A549 (cell line): ENCODE measurements at regions not wholly inside any gene's neighbourhood (a gene's known extent, or its start where the extent isn't known, plus 50 kb on each side); places are given as distances from the start of the nearest gene placed in this dataset.

ENCODE experiments used
- ATAC-seq, 2 experiments: fragments of 200-7000 bp in 1 of 2; fragments of >200 bp in 1 of 2; cut with Nextera tagmentation in 1 of 2; cut with Tn5 transposase in 1 of 2; 3 replicates each; pipeline versions ENCODE4 v1.8.0 to v1.9.1; 2018 to 2020; ENCODE audit warnings: mild to moderate bottlenecking in 1 of 2, moderate library complexity in 1 of 2
- CTCF ChIA-PET: fragments of 300-600 bp; sonication (Branson Sonifier 250); formaldehyde crosslinking; extraction: SDS; loops from one replicate; lab custom pipeline; 2021; ENCODE audit warnings: antibody characterized with exemption, inconsistent platforms; lab: Yijun Ruan, JAX
- POLR2A ChIA-PET: fragments of 350-600 bp; formaldehyde crosslinking; extraction: SDS; loops from one replicate; lab custom pipeline; 2021; ENCODE audit warnings: antibody characterized with exemption, inconsistent platforms; lab: Yijun Ruan, JAX
- DNase-seq, 2 experiments: peaks; one replicate each; pipeline versions ENCODE4 v3.0.0 to v3.0.0-alpha.2; 2011 to 2016; ENCODE audit warnings: low read depth in 1 of 2, low spot score in 1 of 2
- FAIRE-seq: peaks from 2 replicates; lab custom pipeline; 2011; peaks lifted over from hg19 to GRCh38; lab: Jason Lieb, UNC
- H3K27ac ChIP-seq, 2 experiments: fragments of >200 bp; sonication (Bioruptor Twin); formaldehyde crosslinking; 3 replicates each; pipeline ENCODE4 v1.5.1; 2016 to 2017
- H3K4me1 ChIP-seq: fragments of >200 bp; sonication (Bioruptor Twin); formaldehyde crosslinking; 3 replicates; pipeline ENCODE4 v1.6.1; 2016
- H3K4me2 ChIP-seq: fragments of >200 bp; sonication (Bioruptor Twin); formaldehyde crosslinking; 3 replicates; pipeline ENCODE4 v1.6.1; 2016
- H3K4me3 ChIP-seq: fragments of >200 bp; sonication (Bioruptor Twin); formaldehyde crosslinking; 3 replicates; pipeline ENCODE4 v1.5.1; 2016
- H3K9me3 ChIP-seq: fragments of >200 bp; sonication (Bioruptor Twin); formaldehyde crosslinking; 3 replicates; pipeline ENCODE4 v1.6.1; 2016
- BHLHE40 ChIP-seq: IDR thresholded peaks from 2 replicates; pipeline ENCODE4 v1.6.1; 2012; ENCODE audit warnings: low read depth, low read length, inconsistent platforms
- EHF ChIP-seq: fragments of 250-450 bp; sonication (Bioruptor Pico); IDR thresholded peaks from 2 replicates; pipeline ENCODE4 v1.5.0; 2020; ENCODE audit warnings: mild to moderate bottlenecking
- ESRRA ChIP-seq: fragments of 150-350 bp; IDR thresholded peaks from 2 replicates; pipeline ENCODE4 v1.6.1; 2014; ENCODE audit warnings: mild to moderate bottlenecking, low read length, borderline replicate concordance
- HEYL ChIP-seq: fragments of 250-450 bp; sonication (Bioruptor Pico); IDR thresholded peaks from 2 replicates; pipeline ENCODE4 v1.8.0; 2021; ENCODE audit warnings: mild to moderate bottlenecking, moderate library complexity
- HOXB5 ChIP-seq: fragments of 250-450 bp; sonication (Bioruptor Pico); IDR thresholded peaks from 2 replicates; pipeline ENCODE4 v1.5.0; 2020; ENCODE audit warnings: mild to moderate bottlenecking, moderate library complexity
- JUN ChIP-seq, 2 experiments: fragments of >200 bp; sonication (Bioruptor Twin); formaldehyde crosslinking; IDR thresholded peaks; 2 replicates in 1 of 2; 3 replicates in 1 of 2; pipeline ENCODE4 v1.6.1; 2016 to 2017
- JUNB ChIP-seq: fragments of >200 bp; sonication (Bioruptor Twin); formaldehyde crosslinking; IDR thresholded peaks from 2 replicates; pipeline ENCODE4 v1.6.1; 2016
- MAZ ChIP-seq: fragments of 150-350 bp; IDR thresholded peaks from 2 replicates; pipeline ENCODE4 v1.6.1; 2014; ENCODE audit warnings: antibody characterized with exemption, low read depth, low read length, borderline replicate concordance
- RCOR1 ChIP-seq: fragments of 150-350 bp; IDR thresholded peaks from 2 replicates; pipeline ENCODE4 v1.6.1; 2014; ENCODE audit warnings: antibody characterized with exemption, low read length, low read depth
- SMC3 ChIP-seq: fragments of >200 bp; sonication (Bioruptor Twin); formaldehyde crosslinking; IDR thresholded peaks from 3 replicates; pipeline ENCODE4 v1.6.1; 2018; ENCODE audit warnings: inconsistent platforms
- TFCP2L1 ChIP-seq: fragments of 250-450 bp; sonication (Bioruptor Pico); IDR thresholded peaks from 2 replicates; pipeline ENCODE4 v1.5.0; 2021; ENCODE audit warnings: mild to moderate bottlenecking
- ZFP36 ChIP-seq: fragments of 450-650 bp; IDR thresholded peaks from 2 replicates; pipeline ENCODE4 v1.6.1; 2014; ENCODE audit warnings: borderline replicate concordance; ENCODE audit not compliant: partially characterized antibody
- ZSCAN20 ChIP-seq: fragments of 250-450 bp; sonication (Bioruptor Pico); IDR thresholded peaks from 2 replicates; pipeline ENCODE4 v1.8.0; 2022; ENCODE audit warnings: mild to moderate bottlenecking, moderate library complexity
- WGBS: methylation state at CpG from one replicate; pipeline ENCODE4 v1.1.6; 2017; ENCODE audit errors: missing lambda C conversion rate; 5-methylcytosine and 5-hydroxymethylcytosine counted together
- TF ChIP-seq, protein P1 (sequence below): fragments of >200 bp; sonication (Bioruptor Twin); formaldehyde crosslinking; IDR thresholded peaks from 2 replicates; pipeline ENCODE4 v1.6.1; 2016
- TF ChIP-seq, protein P2 (sequence below): IDR thresholded peaks from 2 replicates; pipeline ENCODE4 v1.6.1; 2012
- TF ChIP-seq, protein P3 (sequence below): fragments of 250-450 bp; sonication (Bioruptor Pico); IDR thresholded peaks from 2 replicates; pipeline ENCODE4 v1.5.0; 2021; ENCODE audit warnings: mild to moderate bottlenecking, moderate library complexity, borderline replicate concordance
- TF ChIP-seq, protein P4 (sequence below): fragments of >200 bp; sonication (Bioruptor Twin); formaldehyde crosslinking; IDR thresholded peaks from 3 replicates; pipeline ENCODE4 v1.6.1; 2016
- TF ChIP-seq, protein P5 (sequence below): fragments of 450-650 bp; IDR thresholded peaks from 2 replicates; pipeline ENCODE4 v1.6.1; 2014; ENCODE audit warnings: antibody characterized with exemption

DNA sequence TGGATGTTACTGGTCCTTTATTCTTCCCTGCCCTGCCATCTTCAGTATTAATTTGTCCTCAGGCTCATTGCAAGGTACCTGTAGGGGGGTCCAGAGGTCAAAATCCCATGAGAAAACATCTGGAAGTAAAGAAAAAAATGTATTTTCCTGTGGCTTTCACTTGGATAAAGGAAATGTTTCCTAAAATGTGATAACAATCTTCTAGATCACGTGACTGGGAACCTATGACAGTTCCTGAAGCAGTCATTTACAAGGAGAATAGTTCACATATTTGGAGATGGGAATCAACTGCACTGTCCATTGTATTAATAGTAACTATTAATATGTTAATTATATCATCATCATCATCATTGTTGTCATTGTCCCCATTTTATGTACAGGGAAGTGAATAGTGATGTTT lies 915.1 kb upstream of the EEF2KMT start:
- ChIA-PET CTCF (interaction anchor here (0.7 to 0.8 kb wide), 2 partner anchors 194 to 630 kb away, joined by 3 read pairs; no protein-coding TSS in a partner anchor), POLR2A (no interaction called here)
- Histone ChIP-seq H3K4me2 (no peak overlapping the region), H3K27ac (no peak overlapping the region), H3K4me3 (no peak overlapping the region), H3K4me1 (no peaks in the 10 kb centered on the region), H3K9me3 (no peaks in the 10 kb centered on the region)
- WGBS: 0% methylated on average over 1 of the region's 1 CpG
- TF ChIP-seq, protein P1, sequence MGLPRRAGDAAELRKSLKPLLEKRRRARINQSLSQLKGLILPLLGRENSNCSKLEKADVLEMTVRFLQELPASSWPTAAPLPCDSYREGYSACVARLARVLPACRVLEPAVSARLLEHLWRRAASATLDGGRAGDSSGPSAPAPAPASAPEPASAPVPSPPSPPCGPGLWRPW: no peak
- TF ChIP-seq, protein P2, sequence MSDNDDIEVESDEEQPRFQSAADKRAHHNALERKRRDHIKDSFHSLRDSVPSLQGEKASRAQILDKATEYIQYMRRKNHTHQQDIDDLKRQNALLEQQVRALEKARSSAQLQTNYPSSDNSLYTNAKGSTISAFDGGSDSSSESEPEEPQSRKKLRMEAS: no peak
- DNase-seq: no peak
- FAIRE-seq: no peak
- no peak for ATAC-seq

DNA sequence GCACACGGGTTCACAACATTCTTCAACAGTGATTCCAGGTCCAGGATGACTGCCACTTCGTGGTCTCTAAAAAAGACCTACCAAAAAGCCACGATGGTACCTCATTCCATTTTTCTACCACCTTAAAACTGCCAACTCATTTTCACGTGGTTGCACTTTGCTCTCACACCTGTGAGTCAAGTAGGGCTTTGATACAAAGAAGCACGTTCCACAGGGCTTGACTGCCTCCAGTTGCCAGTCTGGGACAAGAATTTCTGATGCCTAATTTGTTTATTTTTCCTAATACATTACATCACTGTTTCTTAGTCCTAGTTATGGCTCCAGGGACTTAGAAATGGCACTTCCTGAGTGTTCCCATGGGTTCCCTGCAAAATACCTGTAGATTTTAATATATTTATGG lies 911.6 kb upstream of the EEF2KMT start:
- ChIA-PET CTCF (no interaction called here), POLR2A (no interaction called here)
- 3% methylated on average over 5 of the region's 5 CpGs for WGBS
- Histone ChIP-seq H3K4me3 (no peak overlapping the region), H3K4me1 (no peaks in the 10 kb centered on the region), H3K4me2 (no peak overlapping the region), H3K9me3 (no peaks in the 10 kb centered on the region), H3K27ac (no peak overlapping the region)
- ATAC-seq (no peak), FAIRE-seq (no peak), DNase-seq (no peak)
- TF ChIP-seq JUNB: no peak
- no peak for TF ChIP-seq ZFP36
- no peak for TF ChIP-seq RCOR1
- TF ChIP-seq, protein P3, sequence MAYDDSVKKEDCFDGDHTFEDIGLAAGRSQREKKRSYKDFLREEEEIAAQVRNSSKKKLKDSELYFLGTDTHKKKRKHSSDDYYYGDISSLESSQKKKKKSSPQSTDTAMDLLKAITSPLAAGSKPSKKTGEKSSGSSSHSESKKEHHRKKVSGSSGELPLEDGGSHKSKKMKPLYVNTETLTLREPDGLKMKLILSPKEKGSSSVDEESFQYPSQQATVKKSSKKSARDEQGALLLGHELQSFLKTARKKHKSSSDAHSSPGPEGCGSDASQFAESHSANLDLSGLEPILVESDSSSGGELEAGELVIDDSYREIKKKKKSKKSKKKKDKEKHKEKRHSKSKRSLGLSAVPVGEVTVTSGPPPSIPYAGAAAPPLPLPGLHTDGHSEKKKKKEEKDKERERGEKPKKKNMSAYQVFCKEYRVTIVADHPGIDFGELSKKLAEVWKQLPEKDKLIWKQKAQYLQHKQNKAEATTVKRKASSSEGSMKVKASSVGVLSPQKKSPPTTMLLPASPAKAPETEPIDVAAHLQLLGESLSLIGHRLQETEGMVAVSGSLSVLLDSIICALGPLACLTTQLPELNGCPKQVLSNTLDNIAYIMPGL: no peak
- TF ChIP-seq ZSCAN20 (CRISPR knock-in tag): no peak
- TF ChIP-seq TFCP2L1: no peak
- no peak for TF ChIP-seq MAZ
- no peak for TF ChIP-seq SMC3
- TF ChIP-seq, protein P1: no peak

DNA sequence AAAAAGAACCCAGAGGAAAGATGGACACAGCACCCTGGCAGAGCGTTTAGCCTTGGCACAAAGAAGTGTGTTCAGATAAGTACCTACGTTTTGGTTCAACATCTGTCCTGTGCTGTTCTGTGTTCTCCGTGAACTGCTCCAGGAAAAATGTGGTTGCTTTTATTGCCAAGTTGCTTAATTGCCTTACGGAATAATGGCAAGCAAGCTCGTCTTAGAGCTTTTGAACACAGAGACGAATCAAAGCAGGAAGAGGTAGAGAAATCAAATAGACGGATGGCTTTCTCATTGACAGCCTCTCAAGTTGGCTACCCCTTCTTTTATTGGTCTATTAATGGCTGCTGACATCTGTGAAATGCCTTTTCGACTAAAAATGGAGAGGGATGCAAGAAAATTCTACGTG lies 911.1 kb upstream of the EEF2KMT start:
- Histone ChIP-seq H3K4me1 (no peaks in the 10 kb centered on the region), H3K4me3 (no peak overlapping the region), H3K9me3 (no peaks in the 10 kb centered on the region), H3K27ac (no peak overlapping the region), H3K4me2 (no peak overlapping the region)
- POLR2A ChIA-PET: no interaction called here
- CTCF ChIA-PET: interaction anchor here (1.4 kb wide), 1 partner anchor 8 kb away, joined by 4 read pairs; no protein-coding TSS in a partner anchor
- ATAC-seq (no peak), DNase-seq (no peak), FAIRE-seq (no peak)
- TF ChIP-seq, protein P4, sequence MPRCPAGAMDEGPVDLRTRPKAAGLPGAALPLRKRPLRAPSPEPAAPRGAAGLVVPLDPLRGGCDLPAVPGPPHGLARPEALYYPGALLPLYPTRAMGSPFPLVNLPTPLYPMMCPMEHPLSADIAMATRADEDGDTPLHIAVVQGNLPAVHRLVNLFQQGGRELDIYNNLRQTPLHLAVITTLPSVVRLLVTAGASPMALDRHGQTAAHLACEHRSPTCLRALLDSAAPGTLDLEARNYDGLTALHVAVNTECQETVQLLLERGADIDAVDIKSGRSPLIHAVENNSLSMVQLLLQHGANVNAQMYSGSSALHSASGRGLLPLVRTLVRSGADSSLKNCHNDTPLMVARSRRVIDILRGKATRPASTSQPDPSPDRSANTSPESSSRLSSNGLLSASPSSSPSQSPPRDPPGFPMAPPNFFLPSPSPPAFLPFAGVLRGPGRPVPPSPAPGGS: no peak
- no peak for TF ChIP-seq BHLHE40
- no peak for TF ChIP-seq ESRRA
- TF ChIP-seq JUN (IDR thresholded peaks at IDR 0.05): no peak
- TF ChIP-seq HOXB5 (CRISPR knock-in tag): no peak
- no peak for TF ChIP-seq HEYL (CRISPR knock-in tag)
- TF ChIP-seq, protein P5, sequence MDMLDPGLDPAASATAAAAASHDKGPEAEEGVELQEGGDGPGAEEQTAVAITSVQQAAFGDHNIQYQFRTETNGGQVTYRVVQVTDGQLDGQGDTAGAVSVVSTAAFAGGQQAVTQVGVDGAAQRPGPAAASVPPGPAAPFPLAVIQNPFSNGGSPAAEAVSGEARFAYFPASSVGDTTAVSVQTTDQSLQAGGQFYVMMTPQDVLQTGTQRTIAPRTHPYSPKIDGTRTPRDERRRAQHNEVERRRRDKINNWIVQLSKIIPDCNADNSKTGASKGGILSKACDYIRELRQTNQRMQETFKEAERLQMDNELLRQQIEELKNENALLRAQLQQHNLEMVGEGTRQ: no peak
- no peak for TF ChIP-seq EHF (CRISPR knock-in tag)
- TF ChIP-seq, protein P3: no peak
- WGBS: 1% methylated on average over 9 of the region's 9 CpGs
